Fibroblast of pulmonary artery (primary cell): ENCODE measurements at regions not wholly inside any gene's neighbourhood (a gene's known extent, or its start where the extent isn't known, plus 50 kb on each side); places are given as distances from the start of the nearest gene placed in this dataset.

Source experiments
- DNase-seq: peaks from one replicate; pipeline ENCODE4 v3.0.0-alpha.2; 2010; ENCODE audit warnings: low read depth
- H3K4me3 ChIP-seq: replicated peaks from 2 replicates; pipeline ENCODE4 v1.5.1; 2011; ENCODE audit warnings: low read depth, mild to moderate bottlenecking, control low read depth, low read length, moderate library complexity
- TF ChIP-seq, protein P1 (sequence below): IDR thresholded peaks from 2 replicates; pipeline ENCODE4 v1.5.1; 2011; ENCODE audit warnings: mild to moderate bottlenecking, control low read depth, low read length, inconsistent platforms; ENCODE audit errors: missing control alignments

DNA sequence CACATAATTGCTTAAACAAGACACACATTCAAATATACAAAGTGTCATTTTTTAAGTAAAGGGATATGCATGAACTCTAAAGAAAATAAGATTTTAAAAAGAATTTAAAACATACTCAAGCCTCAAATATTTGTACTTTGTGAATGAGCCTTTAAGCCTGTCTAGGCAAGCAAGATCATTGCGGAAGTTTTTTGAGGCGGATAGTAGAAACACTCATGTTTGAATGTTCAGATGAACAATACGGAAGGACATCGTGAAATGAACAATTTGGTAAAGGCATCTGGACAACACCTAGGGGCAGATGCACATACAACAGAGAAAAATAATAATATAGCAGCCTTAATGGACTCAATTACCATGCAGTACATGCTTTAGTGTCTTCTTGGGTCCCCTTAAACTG, 928.9 kb downstream of the TFAP2A start:
- TF ChIP-seq, protein P1, sequence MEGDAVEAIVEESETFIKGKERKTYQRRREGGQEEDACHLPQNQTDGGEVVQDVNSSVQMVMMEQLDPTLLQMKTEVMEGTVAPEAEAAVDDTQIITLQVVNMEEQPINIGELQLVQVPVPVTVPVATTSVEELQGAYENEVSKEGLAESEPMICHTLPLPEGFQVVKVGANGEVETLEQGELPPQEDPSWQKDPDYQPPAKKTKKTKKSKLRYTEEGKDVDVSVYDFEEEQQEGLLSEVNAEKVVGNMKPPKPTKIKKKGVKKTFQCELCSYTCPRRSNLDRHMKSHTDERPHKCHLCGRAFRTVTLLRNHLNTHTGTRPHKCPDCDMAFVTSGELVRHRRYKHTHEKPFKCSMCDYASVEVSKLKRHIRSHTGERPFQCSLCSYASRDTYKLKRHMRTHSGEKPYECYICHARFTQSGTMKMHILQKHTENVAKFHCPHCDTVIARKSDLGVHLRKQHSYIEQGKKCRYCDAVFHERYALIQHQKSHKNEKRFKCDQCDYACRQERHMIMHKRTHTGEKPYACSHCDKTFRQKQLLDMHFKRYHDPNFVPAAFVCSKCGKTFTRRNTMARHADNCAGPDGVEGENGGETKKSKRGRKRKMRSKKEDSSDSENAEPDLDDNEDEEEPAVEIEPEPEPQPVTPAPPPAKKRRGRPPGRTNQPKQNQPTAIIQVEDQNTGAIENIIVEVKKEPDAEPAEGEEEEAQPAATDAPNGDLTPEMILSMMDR: no peak
- H3K4me3 ChIP-seq: no peak overlapping the region
- no peak for DNase-seq

DNA sequence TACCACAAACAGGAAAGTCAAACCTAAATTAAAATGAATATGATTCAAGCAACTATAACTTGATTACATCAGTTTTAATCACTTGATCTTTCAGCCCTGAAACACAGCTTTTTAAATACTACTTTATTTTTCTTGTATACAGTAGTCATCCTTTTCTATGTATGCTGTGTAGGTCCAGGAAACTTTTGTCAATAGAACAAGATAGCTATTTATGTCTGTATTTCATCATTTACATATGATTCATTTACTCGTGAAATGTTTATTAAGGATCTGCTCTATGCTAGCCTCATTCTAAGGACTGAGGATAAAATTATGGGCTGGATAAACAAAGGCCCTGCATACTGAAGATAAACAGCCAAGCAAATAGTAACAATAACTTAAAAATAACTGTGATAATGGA, 930.2 kb downstream of the TFAP2A start:
- no peak overlapping the region for H3K4me3 ChIP-seq
- DNase-seq: no peak
- TF ChIP-seq, protein P1: no peak

DNA sequence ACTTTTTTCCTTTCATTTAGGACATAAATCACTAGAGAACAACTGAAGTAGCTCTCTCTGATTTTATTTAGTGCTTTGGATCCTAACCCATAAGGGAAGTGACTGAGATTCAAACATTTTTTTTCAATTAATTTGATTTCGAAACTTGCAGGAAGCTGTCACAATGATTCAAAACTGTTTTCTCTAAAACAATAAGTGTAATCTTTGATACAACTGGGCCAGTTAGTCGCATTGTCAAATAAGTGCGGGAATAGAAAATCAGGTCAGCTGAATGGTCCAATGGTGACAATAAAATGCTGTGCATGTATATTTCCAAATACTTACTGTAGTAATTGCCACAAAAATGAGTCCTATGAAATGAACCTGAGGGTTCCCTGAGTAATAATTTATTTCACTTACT, 930.8 kb downstream of the TFAP2A start:
- TF ChIP-seq, protein P1: no peak
- H3K4me3 ChIP-seq: no peak overlapping the region
- peak; percentile 65 for DNase-seq

DNA sequence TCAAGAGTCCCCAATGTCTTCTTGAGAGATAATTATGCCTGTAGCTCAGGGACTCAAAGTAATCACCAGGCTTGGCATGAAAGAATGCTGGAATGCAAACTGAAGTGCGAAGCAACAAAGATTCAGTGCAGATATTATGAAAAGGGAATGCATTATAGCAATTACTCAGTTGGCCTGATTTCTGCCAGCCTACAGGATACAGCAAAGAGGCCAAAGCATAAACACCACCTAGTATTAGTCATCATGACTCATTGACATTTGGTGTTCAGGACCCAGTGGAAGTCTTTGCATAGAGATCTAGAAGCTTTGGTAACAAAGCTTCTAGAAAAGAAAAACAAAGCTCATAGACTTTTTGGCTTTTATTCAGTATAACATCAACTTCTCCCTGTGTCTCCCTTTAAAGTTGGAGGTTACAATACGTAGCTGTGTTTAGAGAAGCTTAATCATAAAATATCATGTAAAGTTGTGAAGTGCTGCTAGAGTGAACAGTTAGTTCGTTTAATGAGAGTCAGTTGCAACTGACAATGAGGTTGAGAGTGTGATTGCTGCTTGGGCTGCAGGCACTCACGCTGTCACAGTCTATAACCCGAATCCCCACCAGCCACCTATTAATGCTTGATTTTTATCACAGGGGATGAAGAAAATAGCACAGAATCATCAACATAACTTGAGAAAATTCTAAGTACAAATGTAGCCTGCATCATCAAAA, 932.7 kb downstream of the TFAP2A start:
- TF ChIP-seq, protein P1: no peak

DNA sequence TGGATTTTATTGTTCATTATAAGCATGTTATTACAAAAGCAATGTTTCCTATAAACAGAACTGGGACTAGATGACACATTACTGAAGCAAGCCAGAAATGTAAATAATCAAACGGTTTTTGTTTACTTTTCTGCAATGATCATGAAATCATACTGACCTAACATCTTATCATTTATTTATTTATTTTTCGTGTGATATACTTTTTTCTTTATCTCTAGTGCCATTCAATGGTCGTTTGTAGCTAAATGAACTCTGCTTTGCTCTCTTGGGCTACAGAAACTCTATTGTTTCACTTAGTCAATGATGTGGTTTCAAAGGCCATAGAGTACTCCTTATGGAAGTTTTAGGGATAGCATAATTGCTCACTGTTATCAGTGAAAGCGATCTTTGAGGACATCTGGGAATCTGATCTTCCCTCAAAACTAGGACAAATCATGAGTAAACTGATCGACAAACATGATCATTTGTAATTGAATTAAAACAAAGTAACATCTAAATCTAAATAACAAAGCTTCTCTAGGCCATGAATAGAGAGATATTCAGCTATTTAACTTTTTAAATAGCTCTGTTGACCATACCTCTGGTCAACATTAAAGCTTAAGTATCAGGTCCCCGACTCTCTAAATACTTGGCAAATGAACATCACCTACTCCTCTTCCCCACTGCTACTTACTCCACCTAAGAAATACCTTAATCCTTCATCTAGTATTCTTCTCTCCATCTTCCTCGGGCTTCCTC, 933.4 kb downstream of the TFAP2A start:
- TF ChIP-seq, protein P1: no peak
- no peak overlapping the region for H3K4me3 ChIP-seq
- no peak for DNase-seq

More for the DNA sequence above, 932.7 kb downstream of the TFAP2A start:
- no peak overlapping the region for H3K4me3 ChIP-seq
- DNase-seq: peak; percentile 90

DNA sequence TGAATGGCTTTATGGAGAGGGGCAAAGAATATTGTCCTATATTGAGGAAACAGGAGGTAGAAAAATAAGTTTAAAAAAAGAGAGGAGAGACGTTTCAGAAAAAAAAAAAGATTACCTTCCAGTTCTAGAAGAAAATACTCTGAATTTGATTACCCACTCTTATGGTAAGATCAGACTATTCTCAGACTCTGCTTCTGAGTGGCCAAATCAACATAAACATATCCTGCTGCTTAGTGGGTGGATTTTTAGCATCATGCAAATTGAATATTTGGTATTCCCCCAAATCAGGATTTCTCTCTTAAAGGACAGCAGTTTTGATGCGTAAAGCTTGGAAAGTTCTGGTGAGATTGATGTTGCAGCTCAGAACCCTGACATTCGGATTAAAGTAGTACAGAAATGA, 946.6 kb downstream of the TFAP2A start:
- TF ChIP-seq, protein P1: no peak
- H3K4me3 ChIP-seq: no peak overlapping the region
- DNase-seq: no peak
